ENCODE measurements at regions not wholly inside any gene's neighbourhood (a gene's known extent, or its start where the extent isn't known, plus 50 kb on each side); places are given as distances from the start of the nearest gene placed in this dataset.

- no peak for DNase-seq (ENCODE audit: low read depth)
- H3K4me3 ChIP-seq (ENCODE audit: low read depth, low read length) = no peak overlapping the region
- TF ChIP-seq CTCF (IDR thresholded peaks at IDR 0.05; ENCODE audit: low read depth, low read length, missing control alignments) = no peak
- in situ Hi-C loops (cut with HindIII; ENCODE audit: low sequenced_read_pairs) = loop anchor here (5.0 kb wide), 1 partner anchor 40 kb away; no protein-coding TSS in a partner anchor
Observed at GRCh38 chr1:166322470-166322869, 155.7 kb upstream of the FAM78B start.

GRCh38 chr1:166327886-166328285 is 161.1 kb upstream of the FAM78B start:
- in situ Hi-C loops (cut with HindIII; ENCODE audit: low sequenced_read_pairs) = no loop called here
- H3K4me3 ChIP-seq (ENCODE audit: low read depth, low read length) = no peak overlapping the region
- TF ChIP-seq CTCF (IDR thresholded peaks at IDR 0.05; ENCODE audit: low read depth, low read length, missing control alignments) = no peak
- DNase-seq (ENCODE audit: low read depth) = no peak

- TF ChIP-seq CTCF (IDR thresholded peaks at IDR 0.05; ENCODE audit: low read depth, low read length, missing control alignments) = no peak
- H3K4me3 ChIP-seq (ENCODE audit: low read depth, low read length) = no peak overlapping the region
- DNase-seq (ENCODE audit: low read depth) = no peak
- in situ Hi-C loops (cut with HindIII; ENCODE audit: low sequenced_read_pairs) = no loop called here
Observed at GRCh38 chr1:166328956-166329355, 162.2 kb upstream of the FAM78B start.

GRCh38 chr1:166330096-166330495 is 163.3 kb upstream of the FAM78B start:
- no peak for TF ChIP-seq CTCF (IDR thresholded peaks at IDR 0.05; ENCODE audit: low read depth, low read length, missing control alignments)
- no peak for DNase-seq (ENCODE audit: low read depth)
- in situ Hi-C loops (cut with HindIII; ENCODE audit: low sequenced_read_pairs) = loop anchor here (5.0 kb wide), 1 partner anchor 42 kb away; no protein-coding TSS in a partner anchor
- H3K4me3 ChIP-seq (ENCODE audit: low read depth, low read length) = no peak overlapping the region

DNA sequence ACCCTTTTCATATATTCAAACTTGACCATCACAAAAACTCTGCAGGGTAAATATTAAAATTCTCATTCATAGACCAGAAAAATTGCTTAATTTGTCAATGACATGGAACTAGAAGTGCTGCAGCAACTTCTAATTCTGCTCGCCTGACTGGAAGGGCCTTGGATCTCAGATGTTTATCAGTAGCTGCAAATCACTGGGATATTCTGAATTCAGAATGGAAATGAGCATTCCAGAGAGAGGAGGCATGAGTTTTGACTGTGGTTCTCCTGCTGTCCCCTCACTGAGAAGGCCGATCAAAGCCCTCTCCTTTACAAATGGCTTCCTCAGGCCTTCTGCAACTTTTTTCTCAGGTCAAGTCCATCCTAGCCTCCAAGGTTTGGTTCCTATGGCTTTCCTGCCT is 171.3 kb upstream of the FAM78B start:
- in situ Hi-C loops (cut with HindIII; ENCODE audit: low sequenced_read_pairs) = no loop called here
- DNase-seq (ENCODE audit: low read depth) = no peak
- H3K4me3 ChIP-seq (ENCODE audit: low read depth, low read length) = no peak overlapping the region
- no peak for TF ChIP-seq CTCF (IDR thresholded peaks at IDR 0.05; ENCODE audit: low read depth, low read length, missing control alignments)

DNA sequence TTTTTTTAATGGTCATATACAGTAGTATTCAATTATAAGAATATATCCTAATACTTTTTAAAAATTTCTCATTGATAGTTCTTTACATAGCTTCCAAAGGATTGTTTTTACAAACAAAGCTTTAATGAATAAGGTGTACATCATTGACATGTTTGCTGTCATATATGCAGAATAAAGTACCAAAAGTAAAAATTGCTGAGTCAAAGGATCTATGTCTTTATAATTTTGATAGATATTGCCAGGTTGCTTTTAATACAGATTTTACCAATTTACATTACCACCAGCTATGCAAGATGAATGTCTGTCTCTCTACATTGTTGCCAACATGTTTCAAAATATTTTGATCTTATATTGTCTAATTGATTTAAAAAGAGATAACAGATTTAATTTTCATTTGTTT is 173.9 kb upstream of the FAM78B start:
- in situ Hi-C loops (cut with HindIII; ENCODE audit: low sequenced_read_pairs) = no loop called here
- DNase-seq (ENCODE audit: low read depth) = no peak
- no peak for TF ChIP-seq CTCF (IDR thresholded peaks at IDR 0.05; ENCODE audit: low read depth, low read length, missing control alignments)
- no peak overlapping the region for H3K4me3 ChIP-seq (ENCODE audit: low read depth, low read length)

GRCh38 chr1:166343276-166343675 is 176.5 kb upstream of the FAM78B start:
- H3K4me3 ChIP-seq (ENCODE audit: low read depth, low read length) = no peak overlapping the region
- no peak for DNase-seq (ENCODE audit: low read depth)
- no peak for TF ChIP-seq CTCF (IDR thresholded peaks at IDR 0.05; ENCODE audit: low read depth, low read length, missing control alignments)
- in situ Hi-C loops (cut with HindIII; ENCODE audit: low sequenced_read_pairs) = no loop called here
